IMR-90 (cell line): ENCODE measurements at regions not wholly inside any gene's neighbourhood (a gene's known extent, or its start where the extent isn't known, plus 50 kb on each side); places are given as distances from the start of the nearest gene placed in this dataset.

Experiments
- ATAC-seq: fragments of 200-7000 bp; cut with Tn5 transposase; 2 replicates; pipeline ENCODE4 v1.9.1; 2020; ENCODE audit warnings: low read depth, mild to moderate bottlenecking, moderate library complexity
- BruUV-seq: library from RNA; stranded (reverse); fragments of 400-500 nt; replicated peaks from 2 replicates; lab custom pipeline; 2021; lab: Mats Ljungman, UMichigan
- CTCF ChIA-PET: fragments of 300-600 bp; formaldehyde crosslinking; extraction: SDS; loops from one replicate; lab custom pipeline; 2021; ENCODE audit warnings: antibody characterized with exemption; lab: Yijun Ruan, JAX
- POLR2A ChIA-PET: fragments of 300-600 bp; sonication (Branson Sonifier 250); formaldehyde crosslinking; loops from one replicate; lab custom pipeline; 2022; ENCODE audit warnings: antibody characterized with exemption; ENCODE audit not compliant: unreplicated experiment; lab: Charles Lee
- DNase-seq: peaks from one replicate; pipeline ENCODE4 v3.0.0; 2013
- H2AFZ ChIP-seq: replicated peaks from 2 replicates; pipeline ENCODE3; 2013; ENCODE audit warnings: low read length, mild to moderate bottlenecking; ENCODE audit not compliant: poor library complexity
- H2AK5ac ChIP-seq: 2 replicates; pipeline ENCODE4 v1.6.1; 2013; ENCODE audit warnings: low read depth, low read length, inconsistent platforms
- H2AK9ac ChIP-seq: replicated peaks from 2 replicates; pipeline ENCODE3; 2013; ENCODE audit warnings: mild to moderate bottlenecking, low read depth, low read length, moderate library complexity; ENCODE audit not compliant: poor library complexity
- H2BK120ac ChIP-seq: 2 replicates; pipeline ENCODE4 v1.6.1; 2013; ENCODE audit warnings: low read depth, low read length, inconsistent platforms
- H2BK15ac ChIP-seq: 3 replicates; pipeline ENCODE4 v1.6.1; 2013; ENCODE audit warnings: low read depth, low read length, inconsistent platforms
- H2BK20ac ChIP-seq: 2 replicates; pipeline ENCODE4 v1.6.1; 2013; ENCODE audit warnings: low read depth, mild to moderate bottlenecking, inconsistent platforms, low read length, moderate library complexity
- H2BK5ac ChIP-seq: 2 replicates; pipeline ENCODE4 v1.6.1; 2013; ENCODE audit warnings: mild to moderate bottlenecking, low read depth, low read length, inconsistent platforms; ENCODE audit not compliant: poor library complexity, severe bottlenecking
- H3K14ac ChIP-seq: replicated peaks from 2 replicates; pipeline ENCODE4 v1.6.1; 2013; ENCODE audit warnings: low read depth, low read length, inconsistent platforms
- H3K18ac ChIP-seq: 2 replicates; pipeline ENCODE4 v1.6.1; 2013; ENCODE audit warnings: low read depth, low read length, control low read depth
- H3K23ac ChIP-seq: 2 replicates; pipeline ENCODE4 v1.6.1; 2013; ENCODE audit warnings: low read depth, low read length, inconsistent platforms
- H3K27ac ChIP-seq: 2 replicates; pipeline ENCODE4 v1.5.1; 2013; ENCODE audit warnings: mild to moderate bottlenecking, control low read depth, low read length; ENCODE audit not compliant: insufficient read depth
- H3K27me3 ChIP-seq: 2 replicates; pipeline ENCODE4 v1.6.1; 2013; ENCODE audit warnings: low read length; ENCODE audit not compliant: control insufficient read depth, insufficient read depth
- H3K36me3 ChIP-seq: 2 replicates; pipeline ENCODE4 v1.6.1; 2013; ENCODE audit warnings: low read length, mixed read lengths; ENCODE audit not compliant: control insufficient read depth, insufficient read depth
- H3K4ac ChIP-seq: 2 replicates; pipeline ENCODE4 v1.6.1; 2013; ENCODE audit warnings: low read depth, low read length, inconsistent platforms
- H3K4me1 ChIP-seq: 2 replicates; pipeline ENCODE4 v1.6.1; 2013; ENCODE audit warnings: low read length, mixed read lengths; ENCODE audit not compliant: control insufficient read depth, insufficient read depth
- H3K4me2 ChIP-seq: 2 replicates; pipeline ENCODE4 v1.6.1; 2013; ENCODE audit warnings: low read depth, mild to moderate bottlenecking, control low read depth, low read length, moderate library complexity
- H3K4me3 ChIP-seq: 2 replicates; pipeline ENCODE4 v1.5.1; 2013; ENCODE audit warnings: low read depth, mild to moderate bottlenecking, control low read depth, low read length, moderate library complexity; ENCODE audit not compliant: insufficient read depth
- H3K56ac ChIP-seq: 2 replicates; pipeline ENCODE4 v1.6.1; 2013; ENCODE audit warnings: low read length, inconsistent platforms; ENCODE audit not compliant: insufficient read depth; ENCODE audit errors: extremely low read depth
- H3K79me1 ChIP-seq, 2 experiments: 2 replicates each; pipeline ENCODE4 v1.6.1; 2013; ENCODE audit warnings: low read length in 2 of 2, inconsistent platforms in 1 of 2, low read depth in 1 of 2
- H3K9ac ChIP-seq: 2 replicates; pipeline ENCODE4 v1.6.1; 2013; ENCODE audit warnings: low read depth, low read length, control low read depth
- H3K9me1 ChIP-seq: 2 replicates; pipeline ENCODE4 v1.6.1; 2013; ENCODE audit warnings: low read length, inconsistent platforms; ENCODE audit not compliant: insufficient read depth
- H3K9me3 ChIP-seq: 2 replicates; pipeline ENCODE4 v1.6.1; 2013; ENCODE audit warnings: low read length; ENCODE audit not compliant: control insufficient read depth, insufficient read depth
- H4K20me1 ChIP-seq: 2 replicates; pipeline ENCODE4 v1.6.1; 2013; ENCODE audit warnings: low read length, inconsistent platforms; ENCODE audit not compliant: insufficient read depth
- H4K5ac ChIP-seq: 2 replicates; pipeline ENCODE4 v1.6.1; 2013; ENCODE audit warnings: mild to moderate bottlenecking, low read depth, low read length, control low read depth
- H4K8ac ChIP-seq, 2 experiments: 2 replicates each; pipeline ENCODE4 v1.6.1; 2013; ENCODE audit warnings: low read depth in 2 of 2, low read length in 2 of 2, control low read depth in 1 of 2, inconsistent platforms in 1 of 2
- H4K91ac ChIP-seq: 2 replicates; pipeline ENCODE4 v1.6.1; 2013; ENCODE audit warnings: low read depth, low read length, inconsistent platforms; ENCODE audit not compliant: insufficient read depth
- CEBPB ChIP-seq: IDR thresholded peaks from 2 replicates; pipeline ENCODE4 v1.6.1; 2012; ENCODE audit warnings: low read depth, low read length, improper control_type of control experiment
- MAZ ChIP-seq: IDR thresholded peaks from 2 replicates; pipeline ENCODE4 v1.6.1; 2012; ENCODE audit warnings: low read depth, mild to moderate bottlenecking, low read length, improper control_type of control experiment, moderate library complexity, borderline replicate concordance
- MXI1 ChIP-seq: IDR thresholded peaks from 2 replicates; pipeline ENCODE4 v1.6.1; 2012; ENCODE audit warnings: low read depth, mild to moderate bottlenecking, low read length, moderate library complexity, borderline replicate concordance
- WGBS, 2 experiments: methylation state at CpG; one replicate each; pipeline versions ENCODE4 v1.1.5 to v1.1.7; 2013; ENCODE audit warnings: missing lambda C conversion rate in 2 of 2; ENCODE audit not compliant: insufficient read length in 1 of 2; ENCODE audit errors: extremely low coverage in 2 of 2; 5-methylcytosine and 5-hydroxymethylcytosine counted together
- dilution Hi-C: fragments of 300-500 bp; cut with HindIII; formaldehyde crosslinking; loops from one replicate; pipeline ENCODE4 v1.14.3; 2018; ENCODE audit warnings: low sequenced_read_pairs; ENCODE audit not compliant: unreplicated experiment
- in situ Hi-C: fragments of 300-500 bp; cut with MboI; formaldehyde crosslinking; loops from 3 replicates; pipeline ENCODE4 v1.14.3; 2019; ENCODE audit warnings: low sequenced_read_pairs, inconsistent platforms, mixed read lengths
- intact Hi-C: fragments of 100-400 bp; cut with micrococcal nuclease; formaldehyde crosslinking; loops from 2 replicates; pipeline ENCODE4 v1.10.0; 2022
- TF ChIP-seq, protein P1 (sequence below): fragments of 150-350 bp; IDR thresholded peaks from 2 replicates; pipeline ENCODE4 v1.6.1; 2016; ENCODE audit warnings: low read depth, mild to moderate bottlenecking, low read length, moderate library complexity, borderline replicate concordance

- Histone ChIP-seq H2BK120ac (no peak overlapping the region), H4K5ac (no peak overlapping the region), H3K18ac (no peak overlapping the region), H3K56ac (no peak overlapping the region), H3K9me3 (no peaks in the 10 kb centered on the region), H4K8ac (no peak overlapping the region), H2BK15ac (no peak overlapping the region), H2BK5ac (no peak overlapping the region), H2AK5ac (no peak overlapping the region), H3K23ac (no peak overlapping the region), H3K4me3 (no peak overlapping the region), H3K9me1 (no peaks in the 10 kb centered on the region), H2AK9ac (no peak overlapping the region), H2AFZ (no peak overlapping the region), H3K4me1 (peaks cover 3% of the 10 kb centered on the region; the same call in 1 of the 2 replicates), H3K36me3 (no peaks in the 10 kb centered on the region), H4K20me1 (no peaks in the 10 kb centered on the region), H2BK20ac (no peak overlapping the region), H4K91ac (no peak overlapping the region), H3K9ac (no peak overlapping the region), H3K14ac (no peak overlapping the region), H3K79me1 (no peaks in the 10 kb centered on the region), H3K4me2 (no peak overlapping the region), H3K4ac (no peak overlapping the region), H3K27me3 (no peaks in the 10 kb centered on the region; the same call in 1 of the 2 replicates), H3K27ac (no peak overlapping the region)
- WGBS, 2 experiments: no CpG with 5 or more reads among the region's 1 CpG
- ChIA-PET CTCF (interaction anchor here (1.0 to 2.1 kb wide), 2 partner anchors 19 to 192 kb away, joined by 3 to 8 read pairs; no protein-coding TSS in a partner anchor), POLR2A (no interaction called here)
- ATAC-seq (no peak), DNase-seq (no peak)
- dilution Hi-C loops: no loop called here
- intact Hi-C loops: no loop called here
- no TSS peak for BruUV-seq
- TF ChIP-seq MXI1 (no peak), MAZ (no peak), CEBPB (no peak)
- TF ChIP-seq, protein P1, sequence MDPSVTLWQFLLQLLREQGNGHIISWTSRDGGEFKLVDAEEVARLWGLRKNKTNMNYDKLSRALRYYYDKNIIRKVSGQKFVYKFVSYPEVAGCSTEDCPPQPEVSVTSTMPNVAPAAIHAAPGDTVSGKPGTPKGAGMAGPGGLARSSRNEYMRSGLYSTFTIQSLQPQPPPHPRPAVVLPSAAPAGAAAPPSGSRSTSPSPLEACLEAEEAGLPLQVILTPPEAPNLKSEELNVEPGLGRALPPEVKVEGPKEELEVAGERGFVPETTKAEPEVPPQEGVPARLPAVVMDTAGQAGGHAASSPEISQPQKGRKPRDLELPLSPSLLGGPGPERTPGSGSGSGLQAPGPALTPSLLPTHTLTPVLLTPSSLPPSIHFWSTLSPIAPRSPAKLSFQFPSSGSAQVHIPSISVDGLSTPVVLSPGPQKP: no peak
- in situ Hi-C loops: no loop called here
Observed at GRCh38 chr5:108661024-108661423, 86.7 kb upstream of the FER start.
